Stimulated activated CD4-positive, alpha-beta T cell treated with anti-CD3 and anti-CD28 coated beads, Interleukin-15, amount 100 ng/mL, for 48 hours (primary cell): ENCODE measurements at regions not wholly inside any gene's neighbourhood (a gene's known extent, or its start where the extent isn't known, plus 50 kb on each side); places are given as distances from the start of the nearest gene placed in this dataset.

Experiments used
- DNase-seq, 2 donors: peaks; one replicate each; pipeline ENCODE4 v3.0.0-alpha.2; 2020; ENCODE audit warnings: low read depth in 2 of 2

DNA sequence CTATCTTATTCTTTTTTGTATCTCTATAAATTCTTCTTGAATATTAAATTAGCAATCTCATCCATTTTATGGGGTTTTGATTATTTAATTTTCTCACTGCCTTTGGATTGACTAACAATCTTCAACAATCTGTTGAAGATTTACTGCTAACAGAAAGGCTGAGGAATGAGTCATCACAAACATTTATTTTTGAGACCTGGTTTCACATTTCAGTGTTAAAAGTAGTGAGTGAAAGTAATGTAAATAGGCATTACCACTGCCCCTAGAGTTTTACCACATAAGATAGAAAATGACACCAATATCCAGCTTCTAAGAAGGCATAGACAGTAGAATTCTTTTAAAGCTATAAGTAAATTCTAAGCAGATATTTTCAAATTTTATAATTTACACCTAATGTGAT, 472.8 kb downstream of the OLFM4 start:
- no peak for DNase-seq

DNA sequence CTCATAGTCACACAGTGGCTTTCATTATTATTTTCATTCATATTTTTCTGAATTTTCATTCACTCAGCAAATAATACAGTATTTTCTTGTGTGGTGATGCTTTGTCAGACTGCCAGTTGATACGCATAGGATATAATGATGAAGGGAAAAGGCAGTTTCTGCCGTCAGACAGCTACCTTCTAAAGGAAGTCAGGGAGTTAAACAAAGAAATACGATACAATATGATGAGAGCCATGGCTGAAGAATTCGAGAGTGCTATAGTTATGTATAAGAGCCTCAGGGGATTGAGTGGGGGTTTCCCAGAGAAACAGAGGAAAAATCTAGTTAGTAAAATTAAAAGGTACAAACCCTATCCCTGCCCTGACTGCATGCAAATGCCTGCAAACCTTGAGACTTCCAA, 479.1 kb downstream of the OLFM4 start:
- no peak for DNase-seq

DNA sequence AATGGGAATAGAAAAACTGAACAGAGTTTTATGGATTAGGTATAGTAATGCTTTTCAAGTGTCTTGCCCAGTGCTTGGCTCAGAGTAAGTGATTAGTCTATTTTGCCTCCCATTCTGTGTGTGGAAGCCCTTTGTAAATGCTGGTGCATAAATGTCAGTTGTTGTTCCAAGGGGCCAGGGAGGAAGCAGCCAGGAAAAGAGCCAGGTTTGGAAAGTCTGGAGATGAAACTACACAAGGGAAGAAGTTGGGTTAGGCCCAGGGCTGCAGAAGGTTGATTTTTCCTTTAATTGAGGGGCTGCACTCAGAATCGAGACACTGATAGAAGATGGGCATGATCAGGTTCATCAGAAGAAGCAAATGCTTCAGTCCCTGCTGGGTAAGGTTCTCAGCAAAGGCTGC, 484.0 kb downstream of the OLFM4 start:
- no peak for DNase-seq

DNA sequence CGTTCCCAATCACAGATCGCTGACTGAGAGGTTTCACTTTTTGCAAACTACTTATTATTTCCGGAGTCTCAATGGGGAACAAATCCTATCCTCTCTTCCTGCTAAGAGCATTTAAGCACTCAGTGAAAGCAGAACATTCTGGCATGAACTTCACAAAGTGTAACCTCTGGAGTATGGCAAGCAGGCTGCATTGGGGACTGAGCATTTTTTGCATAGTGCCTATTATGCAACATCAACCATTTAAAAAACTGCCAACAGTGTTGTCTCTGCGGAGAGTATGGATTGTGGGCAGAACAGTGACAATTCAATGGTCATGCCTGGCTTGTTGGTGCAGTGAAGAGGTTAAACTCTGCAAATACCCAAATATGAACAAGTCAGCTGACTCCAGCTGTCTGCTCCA, 484.6 kb downstream of the OLFM4 start:
- DNase-seq, result no peak

DNA sequence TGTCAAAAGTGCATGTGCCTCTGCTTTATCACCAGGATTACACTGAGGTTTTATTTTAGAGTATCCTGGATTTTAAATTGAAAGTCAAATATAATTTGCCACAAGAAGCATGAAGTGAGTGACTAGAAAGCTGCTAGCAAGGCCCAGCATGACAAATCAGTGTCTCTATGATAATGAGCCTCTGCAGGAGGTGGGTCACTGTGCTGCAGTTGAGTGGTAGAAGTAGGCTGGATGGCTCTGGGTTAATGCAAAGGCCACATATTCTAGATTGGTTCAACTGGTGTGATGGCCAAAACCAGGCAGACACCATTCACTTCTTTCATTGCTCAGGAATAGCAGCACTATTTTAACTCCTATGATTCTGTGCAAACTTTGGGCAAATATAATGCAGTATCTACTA, 491.5 kb downstream of the OLFM4 start:
- DNase-seq, result no peak

DNA sequence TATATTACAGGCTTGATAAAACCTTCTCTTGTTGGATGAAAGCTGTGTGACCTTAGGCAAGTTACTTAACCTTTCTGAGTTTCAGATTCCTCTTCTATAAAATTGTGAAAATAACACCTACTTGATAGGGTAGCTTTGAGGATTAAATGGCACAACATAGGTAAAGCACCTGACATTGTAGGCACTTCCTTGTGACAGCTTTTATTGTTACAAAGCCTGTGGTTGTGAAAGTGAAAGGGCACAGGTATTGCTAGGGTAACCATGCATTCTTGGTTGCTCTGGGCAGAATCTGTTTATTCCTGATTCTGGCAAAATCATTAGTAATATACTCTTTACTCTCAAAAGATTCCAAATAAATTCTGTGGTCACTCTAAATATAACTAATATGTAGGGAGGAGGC, 493.4 kb downstream of the OLFM4 start:
- DNase-seq, result no peak

DNA sequence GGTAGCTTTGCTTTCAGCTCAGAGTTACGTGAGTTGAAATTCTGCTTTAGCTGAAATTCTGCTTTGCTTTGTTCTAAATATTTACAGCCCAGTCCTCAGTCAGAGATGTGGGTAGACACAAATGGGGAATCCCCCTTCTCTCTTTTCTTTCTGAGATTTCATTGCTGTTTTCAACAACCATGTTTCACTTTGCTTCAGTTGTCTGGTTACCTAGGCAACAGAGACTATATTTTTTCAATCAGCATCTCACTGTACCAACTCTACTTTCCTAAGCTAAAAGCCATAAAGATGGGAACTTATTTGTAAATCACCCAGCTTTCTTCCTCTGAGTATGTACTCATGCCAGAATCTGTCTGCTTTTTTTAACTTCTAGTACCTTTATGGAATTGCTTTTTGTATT, 509.0 kb downstream of the OLFM4 start:
- no peak for DNase-seq

DNA sequence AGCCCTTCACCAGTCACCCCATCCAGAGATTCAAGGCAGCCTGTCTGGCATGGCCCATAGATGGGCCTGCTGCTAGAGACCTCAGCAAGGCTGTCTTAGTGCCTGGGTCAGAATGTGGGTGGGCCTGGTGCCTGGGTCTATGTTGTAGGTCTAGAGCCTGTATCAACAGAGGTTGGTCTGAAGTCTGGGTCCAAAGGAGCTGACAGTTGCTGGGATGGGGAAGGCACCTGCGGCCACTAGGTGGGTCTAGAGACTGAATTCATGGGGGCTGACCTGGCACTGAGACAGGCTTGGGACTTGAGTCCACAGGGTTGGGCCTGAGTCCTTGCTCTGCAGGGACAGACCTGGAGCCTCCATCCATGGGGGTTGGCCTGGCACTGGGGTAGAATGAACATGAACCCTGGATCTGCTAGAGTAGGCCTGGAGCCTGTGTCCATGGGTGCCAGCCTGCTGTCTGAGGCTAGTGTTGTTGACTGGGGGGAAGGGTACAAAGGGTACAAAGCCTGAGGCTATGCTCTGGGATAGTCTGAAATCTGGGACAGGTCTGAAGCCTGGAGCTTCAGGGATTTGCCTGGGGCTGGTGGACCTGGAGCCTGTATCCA, 516.8 kb downstream of the OLFM4 start:
- DNase-seq, result no peak

DNA sequence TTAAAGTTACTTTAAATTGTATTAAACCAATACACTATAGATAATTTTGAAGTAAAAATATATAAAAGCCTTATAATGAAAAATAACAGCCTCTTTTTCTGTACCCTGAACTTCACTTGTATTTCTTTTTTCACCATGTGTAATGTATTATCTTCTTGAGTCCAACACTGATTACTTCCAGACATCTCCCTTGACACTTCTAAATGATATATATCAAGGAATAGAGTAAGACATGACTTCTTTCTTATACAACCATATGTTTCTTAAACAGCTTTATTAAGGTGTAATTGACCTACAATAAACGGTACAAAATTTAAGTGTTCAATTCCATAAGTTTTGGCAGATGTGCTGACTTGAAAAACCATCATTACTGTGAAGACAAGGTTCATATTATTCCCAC, 531.9 kb downstream of the OLFM4 start:
- no peak for DNase-seq

DNA sequence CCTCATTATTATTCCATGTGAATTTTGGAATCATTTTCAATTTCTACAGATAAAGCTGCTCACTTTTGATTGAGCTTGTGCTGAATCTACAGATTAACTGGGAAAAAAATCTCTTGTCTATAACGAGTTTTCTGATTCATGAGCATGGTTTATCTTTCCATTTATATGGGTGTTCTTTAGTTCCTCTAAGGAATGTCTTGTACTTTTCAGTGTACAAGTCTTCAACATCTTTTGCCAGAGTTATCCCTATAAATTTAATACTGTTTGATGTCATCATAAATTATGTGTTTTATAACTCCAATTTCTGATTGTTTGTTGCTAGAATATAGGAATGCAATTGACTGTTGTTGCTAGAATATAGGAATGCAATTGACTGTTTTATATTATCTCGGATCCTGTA, 533.8 kb downstream of the OLFM4 start:
- DNase-seq, result no peak

DNA sequence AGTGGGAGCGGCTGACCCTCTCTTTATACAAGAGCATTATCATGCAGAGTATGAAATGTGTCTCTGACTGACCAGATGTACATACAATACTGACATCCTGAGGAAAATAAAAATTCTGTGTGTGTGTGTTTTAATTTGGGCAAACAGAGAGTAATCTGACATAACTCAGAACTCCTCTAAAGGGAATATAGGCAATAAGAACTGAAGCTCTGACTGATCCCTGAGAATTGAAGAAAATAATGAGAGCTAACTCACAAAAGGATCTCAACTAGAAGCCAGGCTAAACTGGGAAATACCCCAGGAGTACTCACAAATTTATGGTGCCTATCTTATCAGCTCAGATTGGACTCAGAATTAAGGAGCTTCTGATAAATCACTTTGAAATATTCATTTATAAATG, 539.9 kb downstream of the OLFM4 start:
- no peak for DNase-seq

DNA sequence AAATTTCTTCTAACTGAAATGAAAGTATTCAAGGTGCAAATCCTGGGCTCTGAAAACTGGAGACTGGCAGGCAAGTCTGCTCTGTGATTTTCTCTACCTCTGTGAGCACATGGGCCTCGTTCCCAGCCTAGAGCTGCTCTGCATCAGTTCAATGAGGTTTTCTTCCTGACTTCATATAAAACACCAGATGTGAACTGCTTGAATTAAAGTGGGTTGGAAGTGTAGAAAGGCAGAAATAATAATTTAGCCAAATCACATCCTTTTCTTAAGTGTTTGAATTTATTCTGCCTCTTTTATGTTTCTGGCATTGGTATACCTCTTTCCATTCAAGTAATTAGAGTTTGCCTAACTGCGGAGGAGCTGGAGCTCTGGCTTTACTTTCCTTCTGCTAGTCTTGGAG, 540.8 kb downstream of the OLFM4 start:
- no peak for DNase-seq

DNA sequence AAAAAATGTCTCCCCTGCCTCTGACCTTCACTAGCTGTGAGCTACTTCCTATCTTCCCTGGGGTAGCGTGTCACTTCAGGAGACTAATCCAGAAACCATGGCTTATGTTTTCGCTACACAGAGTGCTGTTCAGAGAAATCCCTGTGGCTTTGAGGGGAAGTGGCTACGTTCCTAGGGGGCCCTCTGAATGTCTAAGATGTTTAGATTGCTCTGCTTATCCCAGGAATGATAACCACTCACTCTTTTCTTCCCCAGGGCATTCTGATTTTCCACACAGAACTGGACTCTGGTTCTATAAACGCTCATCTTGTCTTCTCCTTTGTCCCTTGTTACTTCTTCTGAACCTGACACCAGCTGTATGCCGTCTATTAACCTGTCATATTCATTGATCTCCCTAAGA, 572.5 kb downstream of the OLFM4 start:
- no peak for DNase-seq

DNA sequence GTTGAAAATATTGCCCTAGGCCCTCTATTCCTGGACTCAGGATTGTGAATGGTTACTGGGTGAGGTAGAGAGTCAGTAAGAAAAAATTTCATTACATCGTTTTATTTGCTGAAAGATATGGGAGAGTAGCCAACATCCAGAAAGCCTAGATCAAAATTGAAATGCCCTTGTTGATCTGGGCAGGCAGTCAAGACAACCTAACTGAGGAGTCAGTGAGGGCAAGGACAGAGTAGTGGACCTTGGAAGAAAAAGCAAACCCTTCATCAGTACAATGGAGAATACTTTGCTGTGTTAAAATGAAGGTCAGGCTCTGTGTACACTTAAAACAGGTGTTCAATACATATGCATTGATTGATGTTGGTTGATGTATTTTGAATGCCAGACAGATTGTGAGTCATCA, 576.7 kb downstream of the OLFM4 start:
- no peak for DNase-seq

DNA sequence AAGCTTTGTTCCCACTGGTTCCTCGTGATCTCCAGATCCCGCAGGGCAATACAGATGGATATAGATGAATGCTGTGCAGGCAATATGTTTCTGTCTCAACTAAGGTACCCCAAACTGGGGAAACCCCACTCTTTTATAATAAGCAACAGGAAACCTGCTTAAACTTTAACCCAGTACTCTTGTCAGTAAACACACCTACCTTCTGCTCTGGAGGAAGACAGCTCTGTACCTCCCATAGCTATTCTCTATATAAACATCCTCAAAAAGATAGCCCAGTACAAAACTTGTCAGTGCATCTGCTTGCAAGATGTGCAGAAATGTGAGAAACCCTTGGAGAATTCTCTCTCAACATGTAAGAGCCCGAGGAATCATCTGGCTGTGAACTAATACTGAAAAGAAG, 583.6 kb downstream of the OLFM4 start:
- DNase-seq, result no peak

DNA sequence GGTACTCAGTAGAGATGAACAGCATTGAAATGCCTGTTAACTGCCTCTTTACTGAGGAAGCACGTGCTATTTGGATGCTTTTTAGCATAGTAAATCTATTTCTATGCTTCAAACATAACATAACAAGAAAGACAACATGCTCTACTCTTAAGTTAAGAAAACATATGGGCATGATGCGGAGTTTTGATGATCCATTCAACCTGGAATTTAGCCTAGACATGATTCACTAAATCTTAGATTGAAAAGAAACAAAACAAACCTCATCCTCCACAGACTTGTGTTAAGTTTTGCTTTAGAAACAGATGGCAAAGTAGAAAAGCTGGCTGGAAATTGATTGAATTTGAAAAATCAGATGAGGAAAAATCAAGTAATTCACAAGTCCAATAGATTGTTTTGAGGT, 593.8 kb downstream of the OLFM4 start:
- DNase-seq, result no peak

DNA sequence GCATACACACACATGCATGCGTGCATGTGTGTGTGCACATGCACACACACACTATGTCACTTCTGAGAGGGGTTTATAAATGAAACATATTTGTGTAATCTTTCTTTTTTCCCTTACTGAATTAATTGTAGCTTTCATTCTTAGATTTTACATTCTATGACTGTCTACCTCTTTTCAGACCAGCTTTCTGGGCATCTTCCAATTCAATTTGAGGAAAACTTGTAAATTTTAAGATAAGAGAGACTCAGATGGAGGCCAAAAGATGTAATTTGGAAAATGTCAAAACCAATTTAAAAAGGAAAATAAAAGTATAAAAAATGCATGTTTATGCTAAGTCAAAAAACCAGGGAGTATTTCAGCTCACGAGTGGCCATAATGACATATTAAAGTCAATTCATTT, 594.5 kb downstream of the OLFM4 start:
- no peak for DNase-seq

DNA sequence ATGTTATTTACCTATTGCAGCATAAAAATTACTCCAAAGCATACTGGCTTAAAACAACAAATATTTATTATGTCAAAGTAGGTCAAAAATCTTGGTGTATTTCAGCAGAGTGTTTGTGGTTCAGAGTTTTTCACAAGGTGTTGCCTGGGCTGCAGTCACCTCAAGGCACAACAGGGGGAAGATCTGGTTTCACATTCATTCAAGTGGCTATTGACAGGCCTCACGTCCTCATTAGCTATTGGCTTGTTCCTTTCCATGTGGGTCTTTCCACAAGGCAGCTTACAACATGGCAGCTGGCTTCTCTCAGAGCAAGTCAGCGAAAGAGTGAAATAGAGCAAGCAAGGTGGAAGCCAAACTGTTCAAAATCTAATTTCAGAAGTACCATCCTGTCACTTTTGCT, 602.9 kb downstream of the OLFM4 start:
- no peak for DNase-seq

DNA sequence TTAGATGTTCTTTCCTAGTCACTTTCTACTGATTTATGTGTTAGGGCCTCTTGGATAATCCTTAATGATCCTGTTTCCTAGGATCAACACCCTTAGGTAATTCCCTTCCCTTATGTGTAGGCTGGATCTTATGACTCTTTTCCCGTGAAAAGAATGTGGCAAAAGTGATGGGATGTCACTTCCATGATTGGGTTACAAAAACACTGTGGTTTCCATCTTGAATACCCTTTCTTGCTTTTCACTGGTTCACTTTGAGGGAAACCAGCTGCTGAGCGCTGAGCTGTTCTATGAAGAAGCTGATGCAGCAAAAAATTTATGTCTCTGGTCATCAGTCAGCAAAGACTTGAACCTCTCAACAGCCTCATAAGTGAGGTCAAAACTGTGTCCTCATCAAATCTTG, 609.4 kb downstream of the OLFM4 start:
- DNase-seq, result no peak

DNA sequence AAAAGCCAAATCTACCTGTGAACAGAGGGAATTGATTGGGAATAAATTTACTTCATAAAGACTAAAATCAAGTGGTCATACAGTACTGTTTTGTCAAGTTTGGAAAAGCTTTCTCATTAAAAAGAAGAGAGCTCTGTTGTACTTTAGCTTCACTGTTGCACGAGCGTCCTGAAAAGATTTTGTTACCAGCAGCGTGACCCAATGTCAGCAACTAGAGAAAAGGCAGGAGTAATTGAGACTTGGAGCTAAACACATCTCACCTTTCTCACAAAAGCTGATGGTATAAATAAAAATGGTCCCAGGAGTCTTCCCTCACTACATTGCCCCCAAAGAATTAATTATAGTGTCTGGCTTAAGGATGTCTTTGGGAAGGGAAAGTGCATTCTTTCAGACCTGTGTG, 613.7 kb downstream of the OLFM4 start:
- DNase-seq, result no peak

DNA sequence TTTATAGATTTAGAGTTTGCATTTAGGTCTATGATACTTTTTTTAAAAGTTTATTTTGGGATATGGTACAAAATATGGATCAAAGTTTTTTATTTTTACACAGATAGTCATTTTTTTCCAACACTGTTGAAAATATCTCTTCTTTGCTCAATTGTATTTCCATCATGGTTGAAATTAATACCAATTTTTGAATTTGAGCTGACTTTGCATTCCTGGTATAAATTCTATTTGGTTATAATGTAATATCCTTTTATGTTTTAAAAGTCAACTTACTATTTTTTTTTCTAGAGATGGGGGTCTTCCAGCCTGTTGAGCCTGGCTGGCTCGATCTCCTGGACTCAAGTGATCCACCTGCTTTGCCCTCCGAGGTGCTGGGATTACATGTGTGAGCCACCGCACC, 620.1 kb downstream of the OLFM4 start:
- no peak for DNase-seq

DNA sequence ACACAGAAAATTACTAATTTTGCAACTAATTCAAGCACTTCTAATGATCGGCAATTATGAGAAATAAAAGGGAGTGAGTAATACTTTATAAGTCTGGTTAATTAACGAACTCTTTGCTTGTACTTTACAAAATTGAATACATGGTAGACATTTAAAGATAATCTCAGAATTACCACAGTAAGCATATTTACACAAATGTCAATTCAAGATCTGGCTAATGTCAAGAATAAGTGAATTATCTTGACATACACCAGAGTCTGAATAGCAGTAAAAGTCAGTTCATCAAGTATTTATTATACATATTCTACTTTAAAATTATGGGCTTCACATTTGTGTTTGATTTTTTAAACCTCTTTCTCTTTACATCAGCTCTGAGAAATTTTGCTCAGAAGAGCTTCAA, 643.4 kb downstream of the OLFM4 start:
- DNase-seq, result no peak

DNA sequence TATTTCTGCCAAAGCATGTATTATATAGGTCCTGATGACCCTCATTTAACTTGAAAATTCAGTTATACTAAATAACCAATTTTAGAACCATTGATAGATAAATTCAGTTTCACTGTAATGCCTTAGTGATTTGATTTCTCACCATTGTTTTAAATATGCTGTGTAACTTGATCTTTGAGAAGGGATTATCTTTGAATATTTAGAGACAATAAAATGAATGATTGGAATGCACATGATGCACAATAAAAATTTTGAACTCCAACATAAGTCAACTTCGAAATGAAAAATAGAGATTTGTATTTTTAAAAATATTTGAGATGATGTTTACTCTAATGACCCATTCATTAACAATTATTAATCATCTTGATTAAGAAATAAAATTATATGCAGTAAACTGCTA, 654.5 kb downstream of the OLFM4 start:
- DNase-seq, result no peak

DNA sequence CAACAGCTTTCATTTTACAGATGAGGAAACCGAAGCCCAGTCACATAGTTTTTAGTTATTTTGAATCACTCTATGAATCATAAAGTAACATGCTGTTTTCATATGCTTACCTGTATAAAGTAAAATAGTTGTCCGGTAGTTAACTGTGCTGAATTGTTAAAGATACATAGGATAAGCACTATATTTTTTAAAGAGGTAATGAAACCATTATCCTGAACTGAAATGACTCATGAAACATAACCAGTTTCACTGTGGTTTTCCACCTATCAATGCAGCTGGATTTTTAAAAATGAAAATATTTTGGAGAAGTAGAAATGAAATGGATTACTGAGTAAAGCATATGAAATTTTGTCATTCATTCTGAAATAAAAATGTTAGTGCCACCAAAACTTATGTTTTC, 655.0 kb downstream of the OLFM4 start:
- DNase-seq, result no peak

DNA sequence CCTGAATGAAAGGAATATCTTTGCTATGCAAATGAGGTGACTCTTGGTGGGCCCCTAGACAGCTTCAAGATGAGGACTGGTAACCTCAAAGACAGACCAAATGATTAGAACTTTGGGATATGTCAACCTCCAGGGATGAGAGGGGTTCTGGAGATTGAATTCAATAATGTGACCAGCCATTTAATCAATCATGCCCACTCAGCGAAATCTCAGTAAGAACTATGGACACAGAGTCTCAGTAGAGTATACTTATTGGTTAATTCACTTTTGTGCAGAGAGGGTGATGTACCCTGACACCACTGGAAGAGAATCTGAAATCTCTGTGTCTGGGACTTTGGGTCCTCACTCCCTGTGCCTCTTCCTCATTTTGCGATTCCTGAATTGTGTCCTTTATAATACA, 662.8 kb downstream of the OLFM4 start:
- DNase-seq, result no peak
